Adipocyte (in vitro differentiated cells): ENCODE measurements at regions not wholly inside any gene's neighbourhood (a gene's known extent, or its start where the extent isn't known, plus 50 kb on each side); places are given as distances from the start of the nearest gene placed in this dataset.

Experiments used
- DNase-seq: peaks from one replicate; pipeline ENCODE4 v3.0.0-alpha.2; 2015; ENCODE audit warnings: low read depth
- H3K27me3 ChIP-seq: replicated peaks from 2 replicates; pipeline ENCODE4 v1.7.0; 2013; ENCODE audit warnings: mild to moderate bottlenecking, low read length, moderate library complexity; ENCODE audit not compliant: control insufficient read depth, insufficient read depth
- H3K36me3 ChIP-seq: 2 replicates; pipeline ENCODE4 v1.7.0; 2013; ENCODE audit warnings: low read length, mild to moderate bottlenecking, moderate library complexity; ENCODE audit not compliant: control insufficient read depth, insufficient read depth, severe bottlenecking
- H3K4me1 ChIP-seq: 2 replicates; pipeline ENCODE4 v1.7.0; 2013; ENCODE audit warnings: mild to moderate bottlenecking, low read length, moderate library complexity; ENCODE audit not compliant: control insufficient read depth, insufficient read depth
- H3K4me3 ChIP-seq: 2 replicates; pipeline ENCODE4 v1.7.0; 2013; ENCODE audit warnings: mild to moderate bottlenecking, low read length, moderate library complexity
- H3K9ac ChIP-seq: 2 replicates; pipeline ENCODE4 v1.7.0; 2013; ENCODE audit warnings: mild to moderate bottlenecking, low read length, moderate library complexity
- H3K9me3 ChIP-seq: 2 replicates; pipeline ENCODE4 v1.7.0; 2013; ENCODE audit warnings: mild to moderate bottlenecking, low read length, moderate library complexity; ENCODE audit not compliant: control insufficient read depth

DNA sequence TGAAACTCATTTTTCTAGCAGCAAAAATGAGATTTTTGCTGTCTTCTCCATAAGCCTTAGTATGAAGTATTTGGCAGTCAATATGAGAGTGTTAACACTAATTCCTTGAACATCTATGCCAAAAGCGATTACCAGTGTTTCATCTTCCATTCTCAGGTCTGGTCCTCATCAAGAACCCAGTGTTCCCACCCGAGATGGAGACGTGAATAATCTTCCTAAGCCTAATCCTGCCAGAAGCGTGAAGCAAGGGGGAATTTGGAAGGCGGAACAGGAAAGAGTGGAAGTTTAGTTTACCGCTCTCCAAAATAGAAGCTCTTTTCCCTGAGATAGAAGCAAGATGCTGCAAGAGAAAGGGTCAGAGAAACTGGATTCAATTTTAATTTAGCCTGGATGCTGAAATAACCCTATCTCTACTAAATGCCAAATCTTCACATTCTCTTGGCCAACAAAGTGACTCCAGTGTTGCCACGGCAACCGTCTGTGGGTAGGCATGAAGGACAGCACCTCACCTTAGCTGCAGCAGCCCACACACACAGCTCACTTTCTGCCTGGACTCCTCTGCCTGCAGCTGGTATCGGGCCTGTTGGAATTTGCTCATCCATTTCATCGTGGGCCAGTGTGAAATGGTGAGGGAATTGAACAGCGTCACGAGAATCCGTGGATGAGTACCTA is 711.1 kb downstream of the CBLN2 start:
- H3K36me3 ChIP-seq: no peaks in the 10 kb centered on the region
- no peaks in the 10 kb centered on the region for H3K27me3 ChIP-seq
- no peak overlapping the region for H3K4me3 ChIP-seq
- no peaks in the 10 kb centered on the region for H3K4me1 ChIP-seq
- H3K9ac ChIP-seq: no peak overlapping the region
- DNase-seq: no peak
- peaks cover 3% of the 10 kb centered on the region for H3K9me3 ChIP-seq

DNA sequence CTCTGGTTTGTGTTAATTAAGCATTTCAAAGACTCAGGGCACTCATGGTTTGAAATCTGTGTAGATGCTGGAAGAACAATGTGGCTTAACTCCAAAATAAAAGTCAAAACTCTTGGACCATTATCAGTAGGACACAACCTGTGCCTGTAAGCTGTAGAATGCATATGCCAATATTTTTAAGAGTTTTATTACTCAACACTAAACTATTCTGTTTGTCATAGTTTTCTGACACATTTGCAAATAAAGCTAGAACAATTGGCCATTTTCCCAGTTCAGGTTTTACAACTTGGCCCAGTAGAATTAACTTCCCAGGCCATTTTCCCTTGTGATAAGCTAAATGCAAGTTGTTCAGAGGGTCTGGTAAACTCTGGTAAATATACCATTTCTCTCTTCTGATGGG is 713.1 kb downstream of the CBLN2 start:
- Histone ChIP-seq H3K4me1 (no peaks in the 10 kb centered on the region), H3K9me3 (peaks cover 3% of the 10 kb centered on the region), H3K27me3 (no peaks in the 10 kb centered on the region), H3K36me3 (no peaks in the 10 kb centered on the region), H3K4me3 (no peak overlapping the region), H3K9ac (no peak overlapping the region)
- no peak for DNase-seq

- no peaks in the 10 kb centered on the region for H3K36me3 ChIP-seq
- H3K4me1 ChIP-seq: no peaks in the 10 kb centered on the region
- no peaks in the 10 kb centered on the region for H3K27me3 ChIP-seq
- peaks cover 3% of the 10 kb centered on the region for H3K9me3 ChIP-seq
- DNase-seq: no peak
- H3K9ac ChIP-seq: no peak overlapping the region
- no peak overlapping the region for H3K4me3 ChIP-seq
Observed at GRCh38 chr18:71827301-71827700, 716.8 kb downstream of the CBLN2 start.

- no peak overlapping the region for H3K4me3 ChIP-seq
- DNase-seq: no peak
- H3K27me3 ChIP-seq: no peaks in the 10 kb centered on the region
- no peak overlapping the region for H3K9ac ChIP-seq
- H3K4me1 ChIP-seq: no peaks in the 10 kb centered on the region
- H3K9me3 ChIP-seq: peaks cover 3% of the 10 kb centered on the region
- H3K36me3 ChIP-seq: no peaks in the 10 kb centered on the region
Observed at GRCh38 chr18:71815305-71815704, 728.8 kb downstream of the CBLN2 start.

DNA sequence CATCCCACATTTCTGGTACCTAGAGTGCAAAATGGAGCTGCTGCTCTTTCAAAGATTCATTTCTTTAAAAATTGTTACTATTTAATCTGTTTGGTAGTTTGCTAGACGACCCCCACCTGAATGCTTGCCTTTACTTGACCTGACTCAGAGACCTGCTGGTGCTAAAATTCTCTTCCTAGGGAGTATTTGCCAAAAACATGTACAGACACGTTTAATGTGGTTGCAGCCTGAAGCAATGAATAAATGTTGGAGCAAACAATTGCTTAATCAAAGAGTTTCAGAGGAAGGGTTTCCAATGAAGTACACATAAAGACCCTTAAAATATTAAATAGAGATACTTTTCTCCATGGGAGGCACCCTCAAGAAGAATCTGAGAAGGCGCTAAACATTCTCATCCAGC is 734.4 kb downstream of the CBLN2 start:
- Histone ChIP-seq H3K9ac (no peak overlapping the region), H3K4me1 (no peaks in the 10 kb centered on the region), H3K4me3 (no peak overlapping the region), H3K36me3 (no peaks in the 10 kb centered on the region), H3K27me3 (no peaks in the 10 kb centered on the region), H3K9me3 (no peaks in the 10 kb centered on the region)
- no peak for DNase-seq

GRCh38 chr18:71808616-71809015 is 735.5 kb downstream of the CBLN2 start:
- no peak for DNase-seq
- no peaks in the 10 kb centered on the region for H3K4me1 ChIP-seq
- no peaks in the 10 kb centered on the region for H3K9me3 ChIP-seq
- no peak overlapping the region for H3K4me3 ChIP-seq
- H3K36me3 ChIP-seq: no peaks in the 10 kb centered on the region
- H3K27me3 ChIP-seq: no peaks in the 10 kb centered on the region
- H3K9ac ChIP-seq: no peak overlapping the region

DNA sequence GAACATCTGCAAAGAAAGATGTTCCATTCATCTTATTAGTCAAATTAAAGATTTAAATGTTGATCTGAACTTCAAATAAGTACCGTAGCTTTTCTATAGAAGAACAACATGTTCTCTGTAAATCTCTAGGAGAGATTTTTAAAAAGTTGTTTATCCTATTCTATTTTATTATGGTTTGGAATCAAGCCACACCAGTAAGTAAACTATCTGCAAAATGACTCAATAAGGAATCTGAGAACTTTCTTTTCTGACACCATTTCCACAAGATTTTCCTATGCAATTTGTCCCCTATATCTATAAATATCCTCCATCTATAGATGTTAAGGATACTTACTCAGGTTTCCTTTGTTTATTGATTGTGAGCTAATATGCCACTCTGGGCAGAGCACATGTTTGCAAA is 736.6 kb downstream of the CBLN2 start:
- H3K4me3 ChIP-seq: no peak overlapping the region
- no peaks in the 10 kb centered on the region for H3K9me3 ChIP-seq
- no peak for DNase-seq
- H3K36me3 ChIP-seq: no peaks in the 10 kb centered on the region
- no peak overlapping the region for H3K9ac ChIP-seq
- H3K4me1 ChIP-seq: no peaks in the 10 kb centered on the region
- H3K27me3 ChIP-seq: no peaks in the 10 kb centered on the region

- Histone ChIP-seq H3K9ac (no peak overlapping the region), H3K36me3 (no peaks in the 10 kb centered on the region), H3K27me3 (no peaks in the 10 kb centered on the region), H3K9me3 (no peaks in the 10 kb centered on the region), H3K4me1 (no peaks in the 10 kb centered on the region), H3K4me3 (no peak overlapping the region)
- DNase-seq: peak; percentile 1
Observed at GRCh38 chr18:71798986-71799673, 745.0 kb downstream of the CBLN2 start.

DNA sequence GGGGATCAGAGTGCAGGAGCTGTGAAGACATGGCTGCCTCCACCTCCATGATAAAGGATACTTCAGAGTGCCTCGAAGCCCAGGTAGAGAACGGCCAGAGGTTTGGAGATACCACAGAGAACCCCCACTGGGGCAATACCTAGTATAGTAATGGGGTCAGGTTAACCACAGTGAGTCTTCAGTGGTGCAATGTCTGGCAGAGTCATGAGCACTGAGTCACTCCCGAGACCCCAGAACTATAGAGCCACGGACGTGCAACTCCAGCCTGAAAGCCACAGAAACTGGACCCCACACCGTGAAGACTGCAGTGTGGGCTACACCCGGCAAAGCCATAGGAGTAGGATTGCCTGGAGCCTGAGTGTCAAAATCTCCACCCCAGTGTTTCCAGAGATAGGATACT is 746.6 kb downstream of the CBLN2 start:
- Histone ChIP-seq H3K4me1 (no peaks in the 10 kb centered on the region), H3K9me3 (no peaks in the 10 kb centered on the region), H3K9ac (no peak overlapping the region), H3K36me3 (no peaks in the 10 kb centered on the region), H3K4me3 (no peak overlapping the region), H3K27me3 (no peaks in the 10 kb centered on the region)
- no peak for DNase-seq

- DNase-seq: no peak
- Histone ChIP-seq H3K27me3 (no peaks in the 10 kb centered on the region), H3K9me3 (no peaks in the 10 kb centered on the region), H3K4me1 (no peaks in the 10 kb centered on the region), H3K36me3 (no peaks in the 10 kb centered on the region), H3K9ac (no peak overlapping the region), H3K4me3 (no peak overlapping the region)
Observed at GRCh38 chr18:71784777-71785176, 759.4 kb downstream of the CBLN2 start.

GRCh38 chr18:71760541-71760940 is 783.6 kb downstream of the CBLN2 start:
- Histone ChIP-seq H3K27me3 (no peaks in the 10 kb centered on the region), H3K4me1 (no peaks in the 10 kb centered on the region), H3K9me3 (peaks cover 10% of the 10 kb centered on the region), H3K9ac (no peak overlapping the region), H3K36me3 (no peaks in the 10 kb centered on the region), H3K4me3 (no peak overlapping the region)
- no peak for DNase-seq

GRCh38 chr18:71754246-71754645 is 789.9 kb downstream of the CBLN2 start:
- no peak overlapping the region for H3K4me3 ChIP-seq
- no peak overlapping the region for H3K9ac ChIP-seq
- no peaks in the 10 kb centered on the region for H3K27me3 ChIP-seq
- H3K9me3 ChIP-seq: peaks cover 9% of the 10 kb centered on the region
- H3K36me3 ChIP-seq: no peaks in the 10 kb centered on the region
- H3K4me1 ChIP-seq: no peaks in the 10 kb centered on the region
- DNase-seq: no peak
